GM23248 (cell line): ENCODE measurements at regions not wholly inside any gene's neighbourhood (a gene's known extent, or its start where the extent isn't known, plus 50 kb on each side); places are given as distances from the start of the nearest gene placed in this dataset.

Experiments
- EZH2 ChIP-seq: fragments of 200-600 bp; sonication (generic); IDR thresholded peaks from 2 replicates; pipeline ENCODE4 v1.6.1; 2018; ENCODE audit warnings: antibody characterized with exemption, mild to moderate bottlenecking; ENCODE audit not compliant: insufficient read depth, poor library complexity, severe bottlenecking
- EZH2phosphoT487 ChIP-seq: fragments of 200-600 bp; sonication (generic); IDR thresholded peaks from 2 replicates; pipeline ENCODE4 v1.6.1; 2018; ENCODE audit warnings: antibody characterized with exemption, moderate library complexity, mild to moderate bottlenecking, low read depth; ENCODE audit not compliant: insufficient read depth

DNA sequence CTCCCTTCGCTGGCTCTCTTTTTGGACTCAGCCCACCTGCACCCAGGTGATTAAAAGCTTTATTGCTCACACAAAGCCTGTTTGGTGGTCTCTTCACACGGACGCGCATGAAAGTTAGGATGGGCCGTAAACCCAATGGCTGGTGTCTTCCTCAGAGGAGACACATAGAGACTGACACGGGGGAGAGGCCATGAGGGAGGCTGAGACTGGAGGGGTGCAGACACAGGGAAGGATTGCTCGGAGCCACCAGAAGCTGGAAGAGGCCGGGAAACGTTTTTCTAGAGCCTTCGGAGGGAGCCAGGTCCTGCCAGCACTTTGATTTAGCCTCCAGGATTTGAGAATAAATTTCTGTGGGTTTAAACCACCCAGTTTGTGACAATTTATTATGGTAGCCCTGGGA, 274.9 kb downstream of the AGTPBP1 start:
- no peak for TF ChIP-seq EZH2
- TF ChIP-seq EZH2phosphoT487 = no peak
